GM12878 (cell line): ENCODE measurements at regions not wholly inside any gene's neighbourhood (a gene's known extent, or its start where the extent isn't known, plus 50 kb on each side); places are given as distances from the start of the nearest gene placed in this dataset.

Experiments
- ATAC-seq: fragments of 200-7000 bp; cut with Tn5 transposase; 3 replicates; pipeline ENCODE4 v1.9.1; 2020; ENCODE audit warnings: mild to moderate bottlenecking, moderate library complexity
- BruUV-seq: library from RNA; stranded (reverse); fragments of 400-500 nt; replicated peaks from 2 replicates; lab custom pipeline; 2021; lab: Mats Ljungman, UMichigan
- CTCF ChIA-PET: fragments of 300-600 bp; sonication (Branson Sonifier 250); formaldehyde crosslinking; extraction: SDS; loops from one replicate; lab custom pipeline; 2021; ENCODE audit warnings: inconsistent platforms; lab: Yijun Ruan, JAX
- POLR2A ChIA-PET: fragments of 350-600 bp; formaldehyde crosslinking; extraction: SDS; loops from one replicate; lab custom pipeline; 2021; ENCODE audit warnings: inconsistent platforms; lab: Charles Lee
- RAD21 ChIA-PET: fragments of 300-600 bp; sonication (Branson Sonifier 250); formaldehyde crosslinking; loops from one replicate; lab custom pipeline; 2023; ENCODE audit warnings: antibody characterized with exemption; ENCODE audit not compliant: unreplicated experiment; lab: Charles Lee
- SMC1A ChIA-PET: fragments of 300-600 bp; sonication (Branson Sonifier 250); formaldehyde crosslinking; loops from one replicate; lab custom pipeline; 2023; ENCODE audit not compliant: unreplicated experiment, uncharacterized antibody; lab: Charles Lee
- DNase-seq: peaks from one replicate; pipeline ENCODE4 v3.0.0-alpha.2; 2011; ENCODE audit warnings: low read depth, low spot score
- FAIRE-seq: peaks from 3 replicates; lab custom pipeline; 2011; peaks lifted over from hg19 to GRCh38; lab: Jason Lieb, UNC
- H2AFZ ChIP-seq: 2 replicates; pipeline ENCODE4 v1.6.0; 2011; ENCODE audit warnings: low read depth, low read length, control low read depth; ENCODE audit not compliant: control insufficient read depth
- H3K27ac ChIP-seq: 2 replicates; pipeline ENCODE4 v1.5.1; 2011; ENCODE audit warnings: control low read depth; ENCODE audit not compliant: control insufficient read depth, insufficient read depth
- H3K27me3 ChIP-seq, 2 experiments: replicated peaks in 1 of 2; 2 replicates each; pipeline versions ENCODE4 v1.6.0 to v1.6.1; 2011; ENCODE audit warnings: low read length in 1 of 2; ENCODE audit not compliant: control insufficient read depth in 2 of 2, insufficient read depth in 2 of 2
- H3K36me3 ChIP-seq, 2 experiments: 2 replicates each; pipeline ENCODE4 v1.5.1; 2011; ENCODE audit warnings: low read length in 1 of 2; ENCODE audit not compliant: control insufficient read depth in 2 of 2, insufficient read depth in 2 of 2
- H3K4me1 ChIP-seq: 2 replicates; pipeline ENCODE4 v1.6.1; 2011; ENCODE audit warnings: mild to moderate bottlenecking, low read length, moderate library complexity, mixed read lengths; ENCODE audit not compliant: control insufficient read depth, insufficient read depth
- H3K4me2 ChIP-seq: 2 replicates; pipeline ENCODE4 v1.6.0; 2011; ENCODE audit warnings: control low read depth; ENCODE audit not compliant: control insufficient read depth, insufficient read depth
- H3K4me3 ChIP-seq: fragments of 200-600 bp; sonication (generic); 2 replicates; pipeline ENCODE4 v1.5.1; 2016
- H3K79me2 ChIP-seq: 2 replicates; pipeline ENCODE4 v1.6.0; 2011; ENCODE audit warnings: low read length; ENCODE audit not compliant: control insufficient read depth, insufficient read depth
- H3K9ac ChIP-seq: 2 replicates; pipeline ENCODE4 v1.8.0; 2011; ENCODE audit warnings: low read length, control low read depth, mixed read lengths; ENCODE audit not compliant: control insufficient read depth, insufficient read depth
- H3K9me3 ChIP-seq: replicated peaks from 3 replicates; pipeline ENCODE4 v1.5.1; 2011; ENCODE audit warnings: mild to moderate bottlenecking, low read length; ENCODE audit not compliant: control insufficient read depth, insufficient read depth
- H4K20me1 ChIP-seq: 2 replicates; pipeline ENCODE4 v1.6.0; 2011; ENCODE audit not compliant: control insufficient read depth, insufficient read depth
- CBX3 ChIP-seq: fragments of 200-600 bp; sonication (generic); IDR thresholded peaks from 2 replicates; pipeline ENCODE4 v1.6.1; 2016; ENCODE audit warnings: low read depth, borderline replicate concordance
- FOS ChIP-seq: IDR thresholded peaks from 3 replicates; pipeline ENCODE4 v1.6.1; 2011; ENCODE audit warnings: borderline replicate concordance; ENCODE audit not compliant: insufficient read length; ENCODE audit errors: extremely low read depth
- GABPA ChIP-seq: IDR thresholded peaks from 2 replicates; pipeline ENCODE4 v1.6.1; 2014; ENCODE audit warnings: antibody characterized with exemption, low read depth, mild to moderate bottlenecking, inconsistent platforms
- JUND ChIP-seq: IDR thresholded peaks from 2 replicates; pipeline ENCODE4 v1.6.1; 2012; ENCODE audit warnings: low read depth, mild to moderate bottlenecking, low read length, improper control_type of control experiment, moderate library complexity
- SMARCA5 ChIP-seq: fragments of 450-650 bp; IDR thresholded peaks from 2 replicates; pipeline ENCODE4 v1.6.1; 2017; ENCODE audit warnings: mild to moderate bottlenecking
- USF1 ChIP-seq: IDR thresholded peaks from 2 replicates; pipeline ENCODE4 v1.6.1; 2011; ENCODE audit warnings: borderline replicate concordance, low read depth, mild to moderate bottlenecking, moderate library complexity, mixed read lengths, low read length; ENCODE audit not compliant: insufficient read depth; ENCODE audit errors: extremely low read length
- WRNIP1 ChIP-seq: IDR thresholded peaks from 2 replicates; pipeline ENCODE4 v1.6.1; 2011; ENCODE audit warnings: low read depth, low read length, improper control_type of control experiment, borderline replicate concordance
- WGBS: methylation state at CpG from one replicate; pipeline ENCODE4 v1.1.6; 2016; ENCODE audit warnings: low lambda C conversion rate; ENCODE audit not compliant: insufficient replicate concordance, insufficient coverage; ENCODE audit errors: missing lambda C conversion rate; 5-methylcytosine and 5-hydroxymethylcytosine counted together
- in situ Hi-C: fragments of 300-500 bp; cut with MboI; formaldehyde crosslinking; loops from 9 replicates; pipeline ENCODE4 v1.14.3; 2018; ENCODE audit warnings: mixed read lengths
- intact Hi-C: fragments of 100-400 bp; cut with micrococcal nuclease; formaldehyde crosslinking; loops from one replicate; pipeline ENCODE4 v1.14.2; 2022; ENCODE audit not compliant: unreplicated experiment
- TF ChIP-seq, protein P1 (sequence below): fragments of 450-650 bp; IDR thresholded peaks from 2 replicates; pipeline ENCODE4 v1.6.1; 2014; ENCODE audit warnings: mild to moderate bottlenecking
- TF ChIP-seq, protein P2 (sequence below): fragments of 450-650 bp; formaldehyde crosslinking; IDR thresholded peaks from 2 replicates; pipeline ENCODE4 v1.4.0; 2022; ENCODE audit warnings: mild to moderate bottlenecking, moderate library complexity

- ChIA-PET CTCF (interaction anchor here (0.8 to 2.8 kb wide), 7 partner anchors 9 to 758 kb away, joined by 3 to 15 read pairs (median 3); no protein-coding TSS in a partner anchor), RAD21 (interaction anchor here (0.9 to 1.8 kb wide), 13 partner anchors 8 to 804 kb away, joined by 3 to 6 read pairs (median 3); no protein-coding TSS in a partner anchor), POLR2A (interaction anchor here (1.0 to 1.2 kb wide), 2 partner anchors 12 to 801 kb away, joined by 3 to 5 read pairs; no protein-coding TSS in a partner anchor), SMC1A (interaction anchor here (0.6 to 2.7 kb wide), 19 partner anchors 8 to 799 kb away, joined by 3 to 18 read pairs (median 4); no protein-coding TSS in a partner anchor)
- peak overlapping the region; percentile 44; the same call in 1 of the 2 replicates for H3K4me2 ChIP-seq
- no peak overlapping the region for H3K27ac ChIP-seq
- no peaks in the 10 kb centered on the region for H3K4me1 ChIP-seq
- no peaks in the 10 kb centered on the region for H3K79me2 ChIP-seq
- no peak overlapping the region for H2AFZ ChIP-seq
- DNase-seq: no peak
- no peaks in the 10 kb centered on the region for H3K36me3 ChIP-seq
- no peak overlapping the region for H3K4me3 ChIP-seq
- no peak overlapping the region for H3K9ac ChIP-seq
- TSS peak; percentile 68 for BruUV-seq
- intact Hi-C loops: loop anchor here (5.0 to 10.0 kb wide), 3 partner anchors 194 to 546 kb away; no protein-coding TSS in a partner anchor
- no peaks in the 10 kb centered on the region for H3K9me3 ChIP-seq
- H4K20me1 ChIP-seq: no peaks in the 10 kb centered on the region
- 40% methylated on average over 4 of the region's 4 CpGs for WGBS
- H3K27me3 ChIP-seq: no peaks in the 10 kb centered on the region
- no peak for FAIRE-seq
- peak; percentile 19 for ATAC-seq
- in situ Hi-C loops: no loop called here
- no peak for TF ChIP-seq WRNIP1
- no peak for TF ChIP-seq FOS
- TF ChIP-seq, protein P1, sequence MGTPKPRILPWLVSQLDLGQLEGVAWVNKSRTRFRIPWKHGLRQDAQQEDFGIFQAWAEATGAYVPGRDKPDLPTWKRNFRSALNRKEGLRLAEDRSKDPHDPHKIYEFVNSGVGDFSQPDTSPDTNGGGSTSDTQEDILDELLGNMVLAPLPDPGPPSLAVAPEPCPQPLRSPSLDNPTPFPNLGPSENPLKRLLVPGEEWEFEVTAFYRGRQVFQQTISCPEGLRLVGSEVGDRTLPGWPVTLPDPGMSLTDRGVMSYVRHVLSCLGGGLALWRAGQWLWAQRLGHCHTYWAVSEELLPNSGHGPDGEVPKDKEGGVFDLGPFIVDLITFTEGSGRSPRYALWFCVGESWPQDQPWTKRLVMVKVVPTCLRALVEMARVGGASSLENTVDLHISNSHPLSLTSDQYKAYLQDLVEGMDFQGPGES: no peak
- 0 out of 2 replicates have a peak, but pooled peaks have one; percentile 15 for TF ChIP-seq SMARCA5
- TF ChIP-seq USF1: no peak
- TF ChIP-seq GABPA: no peak
- no peak for TF ChIP-seq JUND
- TF ChIP-seq CBX3: no peak
- TF ChIP-seq, protein P2, sequence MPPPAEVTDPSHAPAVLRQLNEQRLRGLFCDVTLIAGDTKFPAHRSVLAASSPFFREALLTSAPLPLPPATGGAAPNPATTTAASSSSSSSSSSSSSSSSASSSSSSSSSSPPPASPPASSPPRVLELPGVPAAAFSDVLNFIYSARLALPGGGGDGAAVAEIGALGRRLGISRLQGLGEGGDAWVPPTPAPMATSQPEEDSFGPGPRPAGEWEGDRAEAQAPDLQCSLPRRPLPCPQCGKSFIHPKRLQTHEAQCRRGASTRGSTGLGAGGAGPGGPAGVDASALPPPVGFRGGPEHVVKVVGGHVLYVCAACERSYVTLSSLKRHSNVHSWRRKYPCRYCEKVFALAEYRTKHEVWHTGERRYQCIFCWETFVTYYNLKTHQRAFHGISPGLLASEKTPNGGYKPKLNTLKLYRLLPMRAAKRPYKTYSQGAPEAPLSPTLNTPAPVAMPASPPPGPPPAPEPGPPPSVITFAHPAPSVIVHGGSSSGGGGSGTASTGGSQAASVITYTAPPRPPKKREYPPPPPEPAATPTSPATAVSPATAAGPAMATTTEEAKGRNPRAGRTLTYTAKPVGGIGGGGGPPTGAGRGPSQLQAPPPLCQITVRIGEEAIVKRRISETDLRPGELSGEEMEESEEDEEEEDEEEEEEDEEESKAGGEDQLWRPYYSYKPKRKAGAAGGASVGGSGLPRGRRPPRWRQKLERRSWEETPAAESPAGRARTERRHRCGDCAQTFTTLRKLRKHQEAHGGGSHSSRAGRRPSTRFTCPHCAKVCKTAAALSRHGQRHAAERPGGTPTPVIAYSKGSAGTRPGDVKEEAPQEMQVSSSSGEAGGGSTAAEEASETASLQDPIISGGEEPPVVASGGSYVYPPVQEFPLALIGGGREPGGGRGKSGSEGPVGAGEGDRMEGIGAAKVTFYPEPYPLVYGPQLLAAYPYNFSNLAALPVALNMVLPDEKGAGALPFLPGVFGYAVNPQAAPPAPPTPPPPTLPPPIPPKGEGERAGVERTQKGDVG (CRISPR knock-in tag): no peak
Measured at GRCh38 chr13:78998630-78999315, 339.8 kb upstream of the OBI1 start.
